Fibroblast of the conjunctiva (primary cell): ENCODE measurements at regions not wholly inside any gene's neighbourhood (a gene's known extent, or its start where the extent isn't known, plus 50 kb on each side); places are given as distances from the start of the nearest gene placed in this dataset.

Source experiments
- DNase-seq: peaks from one replicate; pipeline ENCODE4 v3.0.0-alpha.2; 2010; ENCODE audit warnings: low read depth

GRCh38 chr16:86449446-86450095 lies 60.8 kb upstream of the FOXF1 start:
- no peak for DNase-seq

GRCh38 chr16:86450691-86451090 lies 59.6 kb upstream of the FOXF1 start:
- no peak for DNase-seq

- no peak for DNase-seq
Observed at GRCh38 chr16:86452451-86452850, 57.9 kb upstream of the FOXF1 start.

GRCh38 chr16:86455116-86455515 lies 55.2 kb upstream of the FOXF1 start:
- DNase-seq, result peak; percentile 75

- DNase-seq, result no peak
Observed at GRCh38 chr16:86455640-86456039, 54.7 kb upstream of the FOXF1 start.

- DNase-seq, result peak; percentile 49
Observed at GRCh38 chr16:86457501-86458148, 52.7 kb upstream of the FOXF1 start.

- no peak for DNase-seq
Observed at GRCh38 chr16:86458149-86458777, 52.1 kb upstream of the FOXF1 start.

- DNase-seq, result no peak
Observed at GRCh38 chr16:86459266-86459665, 51.1 kb upstream of the FOXF1 start.
